ENCODE measurements at regions not wholly inside any gene's neighbourhood (a gene's known extent, or its start where the extent isn't known, plus 50 kb on each side); places are given as distances from the start of the nearest gene placed in this dataset.

DNA sequence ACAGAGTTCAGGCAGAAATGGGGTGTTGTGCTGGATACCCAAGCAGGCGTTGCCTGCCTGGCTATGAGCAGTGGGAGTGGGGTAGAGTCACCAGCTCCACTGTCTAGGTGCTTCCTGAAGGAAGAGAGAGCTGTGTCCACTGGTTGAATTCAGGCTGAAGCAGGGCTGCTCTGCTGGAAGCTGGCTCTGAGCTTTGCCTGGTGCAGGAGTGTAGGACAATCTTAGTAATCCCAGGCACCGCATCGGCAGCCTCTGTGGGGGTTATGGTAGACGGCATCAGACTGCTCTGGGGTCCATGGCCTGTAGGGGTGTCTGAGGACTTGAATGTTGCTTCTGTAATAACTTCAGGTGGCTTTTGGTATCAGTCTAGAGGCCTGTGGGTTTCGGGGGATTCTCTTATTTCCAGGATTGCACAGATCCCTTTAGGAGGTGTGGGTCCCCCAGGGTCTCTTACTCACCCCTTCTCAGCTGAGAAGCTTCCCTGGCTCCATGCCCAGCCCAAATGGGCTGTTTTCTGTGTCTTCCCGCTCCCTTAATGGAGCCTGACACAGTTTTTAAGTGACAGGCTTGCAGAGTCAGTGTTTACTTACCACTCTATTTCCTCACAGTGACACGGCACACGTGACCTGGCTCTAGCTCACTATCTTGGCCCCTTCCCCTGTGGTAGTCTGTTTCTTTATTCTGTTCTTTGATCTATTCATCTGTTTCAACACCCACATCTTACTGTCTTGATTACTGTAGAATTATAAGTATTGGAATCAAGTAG lies 644.3 kb downstream of the CBLN2 start:
- DNase-seq (ENCODE audit: low read depth) = no peak

DNA sequence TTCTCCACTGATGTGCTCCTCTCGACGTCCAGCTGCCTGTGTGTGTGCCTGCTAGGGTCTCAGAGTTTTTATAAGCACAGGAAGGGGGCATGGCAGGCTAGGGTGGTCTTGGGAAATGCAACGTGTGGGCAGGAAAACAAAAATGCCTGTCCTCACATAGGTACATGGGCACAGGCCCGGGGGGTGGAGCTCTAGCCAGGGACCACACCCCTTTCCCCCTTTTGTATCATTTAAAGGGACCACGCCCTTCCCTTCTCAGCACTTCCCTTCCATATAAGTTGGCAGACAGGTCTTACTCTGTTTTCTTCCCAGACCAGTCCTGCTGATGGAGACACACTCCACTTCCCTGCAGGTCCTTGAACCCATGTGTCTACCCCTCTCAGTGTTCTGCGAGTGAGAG lies 645.0 kb downstream of the CBLN2 start:
- DNase-seq (ENCODE audit: low read depth) = no peak

DNA sequence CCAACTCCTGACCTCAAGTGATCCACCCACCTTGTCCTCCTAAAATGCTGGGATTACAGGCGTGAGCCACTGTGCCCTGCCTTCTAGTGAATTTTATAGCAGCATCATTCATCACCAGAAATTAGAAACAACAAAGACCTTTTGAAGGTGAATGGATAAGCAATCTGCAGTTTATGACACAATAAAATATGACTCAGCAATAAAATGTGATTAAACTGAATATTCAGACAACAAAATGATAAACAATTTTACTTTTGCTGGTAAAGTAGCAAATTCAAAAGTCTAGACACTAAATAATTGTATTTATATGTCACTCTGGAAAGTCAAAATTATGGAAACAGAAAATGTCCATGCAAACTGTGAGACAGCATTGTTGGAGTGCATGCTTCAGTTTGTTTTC lies 656.6 kb downstream of the CBLN2 start:
- no peak for DNase-seq (ENCODE audit: low read depth)

GRCh38 chr18:71878226-71878625 lies 665.9 kb downstream of the CBLN2 start:
- no peak for DNase-seq (ENCODE audit: low read depth)

GRCh38 chr18:71873695-71874094 lies 670.4 kb downstream of the CBLN2 start:
- DNase-seq (ENCODE audit: low read depth) = no peak

DNA sequence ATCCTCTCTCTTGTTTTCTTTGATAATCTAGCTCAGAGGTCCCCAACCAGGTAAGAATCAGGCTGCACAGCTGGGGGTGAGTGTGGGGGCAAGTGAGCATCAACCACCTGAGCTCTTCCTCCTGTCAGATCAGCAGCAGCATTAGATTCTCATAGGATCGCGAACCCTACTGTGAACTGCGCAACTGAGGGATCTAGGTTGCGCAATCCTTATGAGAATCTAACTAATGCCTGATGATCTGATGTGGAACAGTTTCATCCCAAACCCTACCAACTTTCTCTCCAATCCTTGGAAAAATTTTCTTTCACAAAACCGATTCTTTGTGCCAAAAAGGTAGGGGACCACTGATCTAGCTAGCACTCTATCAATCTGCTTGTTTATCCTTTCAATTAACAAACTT lies 678.3 kb downstream of the CBLN2 start:
- no peak for DNase-seq (ENCODE audit: low read depth)

DNA sequence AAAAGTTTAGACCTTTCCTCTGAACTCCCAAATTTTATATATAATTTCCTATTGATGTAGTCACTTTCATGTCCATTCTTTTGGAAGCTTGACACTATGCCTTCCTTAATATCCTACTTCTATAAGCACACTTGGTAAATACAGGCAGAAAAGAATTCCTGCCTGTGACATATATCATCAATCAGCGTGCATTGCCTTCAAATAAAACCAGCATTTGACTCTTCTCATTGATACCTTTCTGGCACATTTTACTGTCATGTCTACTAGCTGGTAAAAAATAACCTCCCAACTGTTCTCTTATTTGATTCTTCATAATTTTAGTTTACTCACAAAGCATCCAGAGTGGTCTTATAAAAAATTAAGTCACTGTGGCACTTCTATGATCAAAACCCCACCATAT lies 693.5 kb downstream of the CBLN2 start:
- DNase-seq (ENCODE audit: low read depth) = no peak

DNA sequence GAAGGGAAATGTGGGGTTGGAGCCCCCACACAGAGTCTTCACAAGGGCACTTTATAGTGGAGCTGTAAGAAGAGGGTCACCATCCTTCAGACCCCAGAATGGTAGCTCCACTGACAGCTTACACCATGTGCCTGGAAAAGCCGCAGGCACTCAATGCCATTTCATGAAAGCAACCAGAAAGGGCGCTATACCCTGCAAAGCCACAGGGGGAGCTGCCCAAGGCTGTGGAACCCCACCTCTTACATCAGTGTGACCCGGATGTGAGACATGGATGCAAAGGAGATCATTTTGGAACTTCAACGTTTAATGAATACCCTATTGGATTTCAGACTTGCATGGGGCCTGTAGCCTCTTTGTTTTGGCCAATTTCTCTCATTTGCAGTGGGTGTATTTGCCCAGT lies 694.7 kb downstream of the CBLN2 start:
- DNase-seq (ENCODE audit: low read depth) = no peak

DNA sequence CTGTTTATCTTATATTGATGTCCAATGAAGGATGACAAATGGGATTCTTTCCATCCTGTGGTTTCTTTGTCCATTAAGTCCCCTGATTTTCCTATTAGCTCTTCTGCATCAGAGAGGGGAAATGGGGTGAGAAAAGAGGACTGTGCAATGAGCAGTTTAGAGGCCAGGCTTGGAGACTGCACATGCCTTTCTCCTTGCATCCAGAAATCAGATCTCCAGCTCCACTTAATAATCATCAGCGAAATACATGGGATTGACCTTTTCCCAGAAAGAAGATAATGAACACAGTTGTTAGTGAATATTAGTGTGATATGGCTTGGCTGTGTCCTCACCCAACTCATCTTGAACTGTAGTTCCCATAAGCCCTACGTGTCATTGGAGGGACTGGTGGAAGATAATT lies 697.4 kb downstream of the CBLN2 start:
- DNase-seq (ENCODE audit: low read depth) = no peak

DNA sequence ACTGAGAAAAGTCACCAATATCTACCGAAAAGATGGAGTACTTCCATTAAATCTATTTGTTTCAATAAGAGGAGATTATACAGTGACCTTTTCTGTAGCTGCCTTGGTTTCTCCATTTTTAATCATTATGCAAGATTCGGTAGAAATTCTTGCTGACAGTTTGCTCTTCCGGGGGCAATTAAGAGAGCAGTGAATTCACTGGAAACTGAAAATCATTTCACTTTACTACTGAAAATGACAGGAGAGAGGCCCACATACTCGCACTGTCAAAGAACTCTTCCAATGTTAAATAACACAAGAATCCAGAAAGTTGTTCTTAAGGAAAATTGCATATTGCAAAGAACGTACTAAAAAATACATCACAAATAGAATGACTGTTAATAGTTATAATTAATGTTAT lies 699.3 kb downstream of the CBLN2 start:
- DNase-seq (ENCODE audit: low read depth) = no peak

DNA sequence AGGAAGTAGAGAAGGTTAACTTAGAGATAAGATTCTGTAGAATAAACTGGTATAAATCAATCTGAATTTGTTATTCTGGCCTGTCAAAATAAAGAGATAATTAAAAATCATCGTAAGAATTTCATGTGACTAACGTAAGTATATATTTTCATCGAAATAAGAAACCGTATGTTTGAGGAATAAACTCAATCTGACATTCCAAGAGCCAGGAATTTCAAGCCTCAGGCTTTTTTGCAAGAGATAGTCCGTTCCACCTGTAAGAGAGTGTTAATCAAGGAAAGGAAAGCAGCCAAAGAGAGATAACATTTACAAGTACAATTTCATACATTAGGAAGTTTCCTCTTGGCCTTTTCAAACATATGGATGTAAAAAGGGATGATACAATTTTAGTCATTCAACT lies 701.5 kb downstream of the CBLN2 start:
- no peak for DNase-seq (ENCODE audit: low read depth)

GRCh38 chr18:71837547-71837946 lies 706.6 kb downstream of the CBLN2 start:
- no peak for DNase-seq (ENCODE audit: low read depth)

GRCh38 chr18:71832946-71833617 lies 711.1 kb downstream of the CBLN2 start:
- no peak for DNase-seq (ENCODE audit: low read depth)

- no peak for DNase-seq (ENCODE audit: low read depth)
Measured at GRCh38 chr18:71831039-71831438, 713.1 kb downstream of the CBLN2 start.

DNA sequence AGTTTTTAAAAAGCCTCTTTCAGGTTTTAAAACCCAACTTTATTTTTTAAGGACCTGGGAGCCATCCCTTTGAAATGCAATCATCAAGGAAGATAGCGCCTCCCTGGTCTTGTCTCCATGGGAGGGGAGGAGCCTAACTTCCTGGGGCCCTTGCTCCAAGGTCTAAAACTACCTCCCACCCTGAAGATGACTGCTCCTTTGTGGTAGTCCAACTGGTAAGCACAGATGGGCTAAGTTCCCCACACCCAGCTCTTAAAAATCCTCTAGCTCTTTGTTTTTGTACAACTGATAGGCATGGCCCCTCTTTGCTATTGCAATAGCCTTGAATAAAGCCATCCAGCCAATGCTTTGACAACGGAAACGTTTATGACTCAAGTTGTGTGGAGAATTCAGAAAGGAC lies 716.8 kb downstream of the CBLN2 start:
- DNase-seq (ENCODE audit: low read depth) = no peak

GRCh38 chr18:71815305-71815704 lies 728.8 kb downstream of the CBLN2 start:
- DNase-seq (ENCODE audit: low read depth) = no peak

- no peak for DNase-seq (ENCODE audit: low read depth)
Measured at GRCh38 chr18:71809711-71810110, 734.4 kb downstream of the CBLN2 start.

DNA sequence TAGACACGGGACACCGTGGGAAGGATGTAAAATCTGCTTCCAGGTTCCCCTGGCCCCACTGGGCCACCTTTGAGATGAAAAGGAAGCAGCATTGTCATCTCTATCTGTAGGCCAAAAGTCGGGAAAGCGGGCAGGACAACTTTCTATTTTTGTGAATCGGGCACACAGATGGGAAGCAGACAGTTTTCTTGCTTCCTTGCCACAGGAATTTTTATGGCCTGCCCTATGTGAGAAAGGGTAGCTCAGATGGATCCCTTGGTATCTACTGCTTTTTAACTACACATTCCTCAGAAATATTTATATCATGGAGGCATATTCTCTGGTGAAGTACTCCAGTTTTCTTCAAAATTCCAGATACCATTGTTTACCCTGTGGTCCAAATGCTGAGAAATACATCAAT lies 735.5 kb downstream of the CBLN2 start:
- DNase-seq (ENCODE audit: low read depth) = no peak

- DNase-seq (ENCODE audit: low read depth) = no peak
Measured at GRCh38 chr18:71807586-71807985, 736.6 kb downstream of the CBLN2 start.

DNA sequence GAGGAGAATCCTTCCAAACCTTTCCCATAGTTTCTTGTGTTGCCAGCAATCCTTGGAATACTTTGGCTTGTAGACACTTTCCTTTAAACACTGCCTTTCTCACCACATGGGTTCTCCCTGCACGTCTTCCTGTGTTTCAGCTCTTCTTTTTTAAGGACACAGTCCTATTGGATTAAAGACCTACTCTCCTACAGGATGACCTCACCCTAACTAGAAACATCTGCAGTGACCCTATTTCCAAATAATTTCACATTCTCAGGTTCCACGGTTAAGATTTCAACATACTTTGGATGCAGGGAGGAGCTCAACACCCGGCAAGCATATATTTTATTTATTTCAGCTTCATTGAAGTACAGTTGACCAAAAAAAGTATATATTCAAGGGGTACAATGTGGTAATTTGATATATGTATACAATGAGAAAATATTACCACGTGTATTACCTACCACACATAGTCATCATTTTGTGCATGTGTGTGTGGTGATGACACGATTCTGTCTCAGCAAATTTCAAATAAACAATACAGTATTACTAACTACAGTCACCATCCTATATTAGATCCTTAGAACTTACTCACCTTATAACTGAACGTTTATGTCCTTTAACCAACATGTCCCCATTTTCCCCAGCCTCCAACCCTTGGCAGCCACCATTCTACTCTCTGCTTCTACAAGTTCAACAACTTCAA lies 745.0 kb downstream of the CBLN2 start:
- no peak for DNase-seq (ENCODE audit: low read depth)

- no peak for DNase-seq (ENCODE audit: low read depth)
Measured at GRCh38 chr18:71797554-71797953, 746.6 kb downstream of the CBLN2 start.

DNA sequence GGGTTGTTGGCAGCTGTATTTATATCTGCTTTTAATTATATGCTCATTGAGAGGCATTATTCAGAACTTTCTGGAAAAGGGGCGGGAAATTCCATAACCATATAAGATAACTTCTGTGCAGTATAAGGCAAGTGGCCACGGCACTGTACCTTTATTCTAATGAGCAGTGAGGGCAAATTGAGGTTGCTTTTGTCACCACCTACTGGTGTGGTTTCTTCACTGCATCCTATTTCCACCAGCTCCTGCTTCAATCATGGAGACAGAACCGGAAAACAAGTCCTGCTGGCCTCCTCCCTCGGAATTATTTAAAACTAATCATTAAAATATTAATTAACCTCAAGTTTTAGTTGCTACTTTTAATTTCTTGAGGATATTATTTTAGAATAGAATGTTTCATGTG lies 759.4 kb downstream of the CBLN2 start:
- DNase-seq (ENCODE audit: low read depth) = no peak

- DNase-seq (ENCODE audit: low read depth) = no peak
Measured at GRCh38 chr18:71760541-71760940, 783.6 kb downstream of the CBLN2 start.

Data from ELR (cell line).